K562 (cell line): ENCODE measurements at regions not wholly inside any gene's neighbourhood (a gene's known extent, or its start where the extent isn't known, plus 50 kb on each side); places are given as distances from the start of the nearest gene placed in this dataset.

Source experiments
- ARID1B ChIP-seq: fragments of 450-650 bp; IDR thresholded peaks from 2 replicates; pipeline ENCODE4 v1.6.1; 2016; ENCODE audit warnings: antibody characterized with exemption, mild to moderate bottlenecking, inconsistent platforms
- BMI1 ChIP-seq: fragments of 150-350 bp; IDR thresholded peaks from 2 replicates; pipeline ENCODE4 v1.6.1; 2014; ENCODE audit warnings: low read length
- CCNT2 ChIP-seq: IDR thresholded peaks from 2 replicates; pipeline ENCODE4 v1.6.1; 2011; ENCODE audit warnings: borderline replicate concordance, low read depth, mild to moderate bottlenecking, moderate library complexity, mixed read lengths, low read length; ENCODE audit not compliant: insufficient read length; ENCODE audit errors: extremely low read depth
- ETS2 ChIP-seq: IDR thresholded peaks from 2 replicates; pipeline ENCODE4 v1.6.1; 2016; ENCODE audit warnings: borderline replicate concordance, missing genetic modification characterization, mild to moderate bottlenecking, moderate library complexity, missing compliant biosample characterization; ENCODE audit not compliant: poor library complexity, severe bottlenecking
- FOXJ2 ChIP-seq: fragments of 200-800 bp; sonication (Bioruptor generic); IDR thresholded peaks from 2 replicates; pipeline ENCODE4 v1.6.1; 2016; ENCODE audit warnings: missing genetic modification characterization, missing compliant biosample characterization
- HNRNPL ChIP-seq: fragments of 200-400 bp; formaldehyde crosslinking; IDR thresholded peaks from 2 replicates; pipeline ENCODE4 v1.6.1; 2017; ENCODE audit warnings: low read depth, mild to moderate bottlenecking, low read length
- HNRNPUL1 ChIP-seq: fragments of 200-400 bp; formaldehyde crosslinking; IDR thresholded peaks from 2 replicates; pipeline ENCODE4 v1.6.1; 2017; ENCODE audit warnings: low read length
- JUNB ChIP-seq: fragments of 450-650 bp; formaldehyde crosslinking; conservative IDR thresholded peaks from 2 replicates; pipeline ENCODE4 v1.4.0; 2020; ENCODE audit warnings: mild to moderate bottlenecking
- MAFG ChIP-seq: fragments of 450-650 bp; conservative IDR thresholded peaks from 2 replicates; pipeline ENCODE4 v1.6.1; 2016; ENCODE audit warnings: missing genetic modification characterization, missing compliant biosample characterization
- MAFK ChIP-seq: IDR thresholded peaks from 2 replicates; pipeline ENCODE4 v1.6.1; 2011; ENCODE audit warnings: low read length, improper control_type of control experiment
- NUFIP1 ChIP-seq: fragments of 450-650 bp; IDR thresholded peaks from 2 replicates; pipeline ENCODE4 v1.6.1; 2018; ENCODE audit not compliant: partially characterized antibody
- PATZ1 ChIP-seq: fragments of 250-450 bp; sonication (Bioruptor Pico); IDR thresholded peaks from 2 replicates; pipeline ENCODE4 v1.5.0; 2020; ENCODE audit warnings: mild to moderate bottlenecking, borderline replicate concordance
- PML ChIP-seq: IDR thresholded peaks from 2 replicates; pipeline ENCODE4 v1.6.1; 2012; ENCODE audit warnings: low read length, inconsistent platforms
- PRPF4 ChIP-seq: fragments of 200-400 bp; formaldehyde crosslinking; IDR thresholded peaks from one replicate; pipeline ENCODE4 v1.6.1; 2017; ENCODE audit warnings: low read length, low read depth, mild to moderate bottlenecking; ENCODE audit not compliant: insufficient read depth, poor library complexity, severe bottlenecking
- PYGO2 ChIP-seq: fragments of 450-650 bp; IDR thresholded peaks from 2 replicates; pipeline ENCODE4 v1.6.1; 2016; ENCODE audit warnings: mild to moderate bottlenecking, missing genetic modification characterization, moderate library complexity, missing compliant biosample characterization
- RBM15 ChIP-seq: fragments of 200-400 bp; formaldehyde crosslinking; IDR thresholded peaks from 2 replicates; pipeline ENCODE4 v1.6.1; 2018; ENCODE audit warnings: mild to moderate bottlenecking, low read length, moderate library complexity; ENCODE audit not compliant: insufficient read depth
- SAP30 ChIP-seq: fragments of 200-600 bp; sonication (generic); IDR thresholded peaks from 2 replicates; pipeline ENCODE4 v1.6.1; 2012; ENCODE audit warnings: borderline replicate concordance, low read depth, mild to moderate bottlenecking, moderate library complexity, low read length, control low read depth, inconsistent platforms; ENCODE audit not compliant: insufficient read depth, poor library complexity, severe bottlenecking
- TAF1 ChIP-seq: IDR thresholded peaks from 2 replicates; pipeline ENCODE4 v1.6.1; 2011; ENCODE audit warnings: mild to moderate bottlenecking, low read length, moderate library complexity; ENCODE audit not compliant: insufficient read depth, control insufficient read depth, severe bottlenecking; ENCODE audit errors: extremely low read depth
- TAF9B ChIP-seq: fragments of 450-650 bp; IDR thresholded peaks from 2 replicates; pipeline ENCODE4 v1.6.1; 2018; ENCODE audit warnings: mild to moderate bottlenecking; ENCODE audit not compliant: partially characterized antibody
- TEAD2 ChIP-seq: fragments of 450-650 bp; IDR thresholded peaks from 2 replicates; pipeline ENCODE4 v1.6.1; 2016; ENCODE audit warnings: missing genetic modification characterization, control low read depth, missing compliant biosample characterization
- ZC3H11A ChIP-seq: IDR thresholded peaks from 2 replicates; pipeline ENCODE4 v1.6.1; 2012; ENCODE audit warnings: low read depth, low read length, improper control_type of control experiment
- ZC3H8 ChIP-seq: fragments of 450-650 bp; IDR thresholded peaks from 2 replicates; pipeline ENCODE4 v1.6.1; 2017
- ZNF511 ChIP-seq: sonication (generic); formaldehyde crosslinking; IDR thresholded peaks from 2 replicates; pipeline ENCODE4 v1.8.0; 2022; ENCODE audit warnings: mild to moderate bottlenecking, missing genetic modification reagents
- ZNF830 ChIP-seq: fragments of 250-450 bp; sonication (Bioruptor Pico); IDR thresholded peaks from 2 replicates; pipeline ENCODE4 v1.5.0; 2021; ENCODE audit warnings: mild to moderate bottlenecking
- TF ChIP-seq, protein P1 (sequence below): fragments of 450-650 bp; IDR thresholded peaks from 2 replicates; pipeline ENCODE4 v1.7.0; 2016; ENCODE audit warnings: borderline replicate concordance
- TF ChIP-seq, protein P2 (sequence below): fragments of 450-650 bp; formaldehyde crosslinking; IDR thresholded peaks from 2 replicates; pipeline ENCODE4 v1.4.0; 2020; ENCODE audit warnings: mild to moderate bottlenecking, moderate library complexity

DNA sequence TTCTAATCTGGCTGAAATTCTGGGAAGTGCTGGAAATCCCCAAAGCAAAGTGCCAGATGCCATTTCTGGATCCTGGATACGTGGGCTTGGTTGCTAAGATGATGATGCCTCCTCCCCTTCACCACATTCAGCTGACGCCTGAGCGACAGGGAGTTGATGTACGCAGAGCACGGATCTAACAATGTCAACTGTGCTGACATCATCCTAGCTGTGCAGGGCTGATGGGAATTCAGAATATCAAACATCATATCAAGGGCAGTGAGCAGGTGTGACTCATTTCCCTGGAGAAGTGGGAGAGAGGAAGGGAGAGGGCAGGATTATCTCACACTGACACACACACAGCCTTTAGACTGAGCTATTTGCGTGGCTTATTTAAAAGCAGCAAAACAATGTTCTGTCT, 92.6 kb upstream of the ZBTB20 start (continued):
- no peak for TF ChIP-seq HNRNPL
- peak; percentile 86 for TF ChIP-seq ARID1B
- TF ChIP-seq TAF1 = no peak
- no peak for TF ChIP-seq BMI1
- peak; percentile 20 for TF ChIP-seq CCNT2
- TF ChIP-seq TEAD2 (tag) = no peak
- no peak for TF ChIP-seq HNRNPUL1
- no peak for TF ChIP-seq ZC3H11A
- no peak for TF ChIP-seq ETS2 (tag)
- TF ChIP-seq RBM15 = no peak
- TF ChIP-seq PRPF4 = no peak
- TF ChIP-seq, protein P1, sequence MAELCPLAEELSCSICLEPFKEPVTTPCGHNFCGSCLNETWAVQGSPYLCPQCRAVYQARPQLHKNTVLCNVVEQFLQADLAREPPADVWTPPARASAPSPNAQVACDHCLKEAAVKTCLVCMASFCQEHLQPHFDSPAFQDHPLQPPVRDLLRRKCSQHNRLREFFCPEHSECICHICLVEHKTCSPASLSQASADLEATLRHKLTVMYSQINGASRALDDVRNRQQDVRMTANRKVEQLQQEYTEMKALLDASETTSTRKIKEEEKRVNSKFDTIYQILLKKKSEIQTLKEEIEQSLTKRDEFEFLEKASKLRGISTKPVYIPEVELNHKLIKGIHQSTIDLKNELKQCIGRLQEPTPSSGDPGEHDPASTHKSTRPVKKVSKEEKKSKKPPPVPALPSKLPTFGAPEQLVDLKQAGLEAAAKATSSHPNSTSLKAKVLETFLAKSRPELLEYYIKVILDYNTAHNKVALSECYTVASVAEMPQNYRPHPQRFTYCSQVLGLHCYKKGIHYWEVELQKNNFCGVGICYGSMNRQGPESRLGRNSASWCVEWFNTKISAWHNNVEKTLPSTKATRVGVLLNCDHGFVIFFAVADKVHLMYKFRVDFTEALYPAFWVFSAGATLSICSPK = no peak
- no peak for TF ChIP-seq PATZ1 (CRISPR knock-in tag)
- TF ChIP-seq MAFK = no peak
- no peak for TF ChIP-seq MAFG (tag)
- no peak for TF ChIP-seq PML
- TF ChIP-seq FOXJ2 (tag) = no peak
- TF ChIP-seq, protein P2, sequence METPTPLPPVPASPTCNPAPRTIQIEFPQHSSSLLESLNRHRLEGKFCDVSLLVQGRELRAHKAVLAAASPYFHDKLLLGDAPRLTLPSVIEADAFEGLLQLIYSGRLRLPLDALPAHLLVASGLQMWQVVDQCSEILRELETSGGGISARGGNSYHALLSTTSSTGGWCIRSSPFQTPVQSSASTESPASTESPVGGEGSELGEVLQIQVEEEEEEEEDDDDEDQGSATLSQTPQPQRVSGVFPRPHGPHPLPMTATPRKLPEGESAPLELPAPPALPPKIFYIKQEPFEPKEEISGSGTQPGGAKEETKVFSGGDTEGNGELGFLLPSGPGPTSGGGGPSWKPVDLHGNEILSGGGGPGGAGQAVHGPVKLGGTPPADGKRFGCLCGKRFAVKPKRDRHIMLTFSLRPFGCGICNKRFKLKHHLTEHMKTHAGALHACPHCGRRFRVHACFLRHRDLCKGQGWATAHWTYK = no peak
- no peak for TF ChIP-seq SAP30
- TF ChIP-seq ZNF830 (CRISPR knock-in tag) = no peak
- no peak for TF ChIP-seq PYGO2 (tag)
- TF ChIP-seq ZNF511 = no peak
- no peak for TF ChIP-seq JUNB (CRISPR knock-in tag)
- no peak for TF ChIP-seq ZC3H8
- no peak for TF ChIP-seq NUFIP1
- TF ChIP-seq TAF9B = no peak
